HPDE6-E6E7 (cell line): ENCODE measurements at regions not wholly inside any gene's neighbourhood (a gene's known extent, or its start where the extent isn't known, plus 50 kb on each side); places are given as distances from the start of the nearest gene placed in this dataset.
"Not testable (repeated sequence)": the region's sequence is repeated elsewhere in the genome, so short reads cannot be mapped to it uniquely, and the experiment has no call there.

Experiments
- DNase-seq: peaks from one replicate; pipeline ENCODE4 v3.0.0; 2011; ENCODE audit warnings: missing footprints; ENCODE audit errors: extremely low spot score

DNA sequence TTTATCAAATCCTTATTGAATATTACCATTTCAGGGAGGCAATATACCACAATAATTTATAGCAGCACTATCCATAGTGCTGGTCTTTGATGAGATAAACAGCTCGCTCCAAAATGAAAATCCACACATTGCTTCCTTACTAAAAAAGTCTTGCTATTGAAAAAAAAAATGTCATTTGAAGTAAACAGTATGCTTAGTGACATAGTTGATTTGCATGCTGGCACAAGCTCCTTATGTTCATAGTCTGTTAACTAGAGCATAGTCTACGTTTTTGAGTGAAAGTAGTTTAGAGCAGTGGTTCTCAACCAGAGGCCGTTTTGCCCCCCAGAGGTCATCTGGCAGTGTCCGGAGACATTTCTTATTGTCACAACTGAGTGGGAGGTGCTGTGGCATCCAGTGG, 249.4 kb upstream of the PDZRN3 start:
- DNase-seq: no peak

DNA sequence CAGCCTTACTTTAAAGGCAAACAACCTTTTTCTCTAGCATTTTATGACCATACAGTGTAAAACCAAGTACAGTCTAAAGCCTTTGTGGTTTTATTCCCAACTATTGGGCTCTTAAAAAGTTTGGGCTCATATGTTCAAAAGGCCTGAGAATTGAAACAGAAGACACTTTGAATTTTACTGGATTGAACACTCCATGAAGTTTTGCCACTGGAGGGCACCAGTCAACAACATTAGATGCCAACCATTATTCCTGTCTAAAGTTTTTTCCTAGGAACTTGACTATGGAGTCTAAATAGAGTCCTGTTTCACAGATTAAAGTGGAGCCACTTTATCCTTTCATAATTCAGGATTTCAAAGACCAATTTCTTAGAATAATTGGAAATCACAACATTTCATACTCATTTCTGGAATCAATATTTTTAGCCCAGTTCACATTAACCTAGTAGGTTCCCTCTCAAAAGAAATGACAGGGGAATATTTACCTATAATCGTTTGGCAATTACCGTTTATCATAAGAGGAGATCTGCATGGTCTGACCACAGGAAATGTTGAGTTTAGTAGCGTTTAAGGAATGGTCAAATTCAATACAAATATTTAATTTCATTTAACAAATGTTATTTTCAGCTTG, 244.1 kb upstream of the PDZRN3 start:
- DNase-seq: peak; percentile 0

DNA sequence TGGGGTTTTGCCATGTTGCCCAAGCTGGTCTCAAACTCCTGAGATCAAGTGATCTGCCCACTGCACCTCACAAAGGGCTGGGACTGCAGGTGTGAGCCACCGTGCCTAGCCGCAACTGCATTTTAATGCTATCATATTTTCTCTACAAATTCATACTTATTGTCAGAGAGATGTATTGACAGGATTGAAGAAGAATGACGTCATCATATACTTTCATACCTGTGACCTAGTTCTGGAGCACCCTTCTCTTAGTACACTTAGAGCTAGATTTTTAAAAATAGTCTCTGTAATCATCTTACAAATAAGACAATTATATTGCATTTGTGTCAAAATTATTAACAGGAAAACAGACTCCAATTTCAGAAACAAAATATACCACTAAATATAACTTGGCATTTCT, 242.8 kb upstream of the PDZRN3 start:
- no peak for DNase-seq

DNA sequence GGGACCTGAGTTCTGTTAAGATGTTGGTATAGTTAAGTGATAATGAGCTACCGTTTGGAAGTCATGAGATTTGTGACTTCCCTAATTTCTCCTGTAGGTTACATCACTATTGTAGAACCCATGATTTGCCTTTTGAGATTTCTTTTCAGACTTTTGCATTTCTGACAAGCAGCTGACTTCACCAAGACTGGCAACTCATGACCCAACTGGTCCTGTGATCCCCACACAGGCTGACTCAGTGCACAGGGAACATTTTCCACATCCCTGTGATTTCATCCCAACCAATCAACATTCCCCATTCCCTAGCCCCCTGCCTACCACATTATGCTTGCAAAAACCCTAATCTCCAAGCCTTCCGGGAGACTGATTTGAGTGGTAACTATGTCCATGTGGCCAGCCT, 242.1 kb upstream of the PDZRN3 start:
- DNase-seq: no peak

DNA sequence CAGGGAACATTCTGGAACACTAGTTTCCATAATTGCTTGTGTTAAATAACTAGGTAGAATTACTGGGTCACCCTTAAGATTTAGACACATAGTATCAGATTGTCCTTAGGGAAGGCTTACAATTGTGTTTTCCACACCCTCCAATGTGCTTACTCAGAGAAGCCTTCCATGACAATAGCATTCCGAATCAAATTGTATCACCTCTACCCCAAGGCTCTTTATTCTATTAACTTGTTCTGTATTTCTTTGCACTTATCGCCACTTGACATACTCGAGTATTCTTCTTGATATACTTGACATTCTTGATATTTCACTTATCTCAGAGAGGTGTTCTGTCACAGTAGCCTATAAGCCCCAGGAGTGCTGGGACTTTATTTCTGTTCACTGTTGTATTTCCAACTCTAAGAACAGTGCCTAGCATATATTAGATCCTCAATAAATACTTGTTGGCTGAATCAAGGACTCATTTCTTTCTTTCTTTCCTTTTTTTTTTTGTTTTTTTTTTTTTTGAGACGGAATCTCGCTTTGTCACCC, 238.9 kb upstream of the PDZRN3 start:
- no peak for DNase-seq

DNA sequence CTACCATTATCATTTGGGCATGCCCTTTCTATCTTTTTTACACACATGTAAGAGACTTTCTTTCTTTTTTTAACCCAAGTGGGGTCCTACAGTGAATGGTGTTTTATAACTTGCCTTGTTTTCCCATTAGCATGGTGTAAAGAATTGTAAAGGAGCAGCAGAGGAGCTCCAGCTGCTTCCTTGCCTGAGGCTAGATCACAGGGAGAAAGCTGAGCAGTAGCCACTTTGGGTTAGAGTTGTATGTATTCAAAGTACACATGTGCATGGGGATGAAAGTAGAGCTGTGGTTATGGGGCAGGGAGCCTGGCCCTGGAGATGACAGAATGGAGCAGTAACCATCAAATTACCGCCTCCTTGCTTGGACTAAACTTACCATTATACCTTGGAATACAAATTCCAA, 231.1 kb upstream of the PDZRN3 start:
- DNase-seq: no peak

DNA sequence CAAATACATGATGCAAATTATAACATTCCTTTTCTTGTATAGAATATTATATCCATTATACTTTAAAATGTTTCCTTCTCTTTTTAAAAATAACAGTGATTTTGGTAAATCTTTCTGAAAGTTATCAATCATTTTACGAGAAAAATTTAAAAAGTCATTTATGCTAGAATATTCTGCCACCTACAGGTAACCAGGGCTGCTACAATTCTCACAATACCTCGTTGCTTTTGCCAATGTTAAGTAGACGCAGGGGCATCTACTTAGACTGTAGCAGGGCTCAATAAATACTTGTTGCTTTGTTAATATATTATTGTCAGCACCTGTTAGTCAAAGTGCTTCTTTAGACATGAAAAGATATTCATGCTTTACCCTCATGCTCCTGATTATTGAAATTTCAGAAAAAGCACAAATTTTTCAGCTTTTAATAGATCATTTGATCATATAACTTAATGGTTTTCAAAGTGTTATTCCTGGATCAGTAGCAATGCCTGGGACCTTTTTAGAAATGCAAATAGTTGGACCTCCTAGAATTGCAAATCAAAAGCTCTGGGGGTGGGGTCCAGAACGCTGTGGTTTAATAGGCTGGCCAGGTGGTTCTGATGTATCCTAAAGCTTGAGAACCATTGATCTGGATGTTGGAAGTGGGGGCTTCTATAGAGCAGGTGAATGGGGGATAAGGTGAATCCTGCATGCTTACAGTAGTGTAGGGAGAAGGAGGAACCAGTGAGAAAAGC, 223.6 kb upstream of the PDZRN3 start:
- DNase-seq: peak; percentile 2

DNA sequence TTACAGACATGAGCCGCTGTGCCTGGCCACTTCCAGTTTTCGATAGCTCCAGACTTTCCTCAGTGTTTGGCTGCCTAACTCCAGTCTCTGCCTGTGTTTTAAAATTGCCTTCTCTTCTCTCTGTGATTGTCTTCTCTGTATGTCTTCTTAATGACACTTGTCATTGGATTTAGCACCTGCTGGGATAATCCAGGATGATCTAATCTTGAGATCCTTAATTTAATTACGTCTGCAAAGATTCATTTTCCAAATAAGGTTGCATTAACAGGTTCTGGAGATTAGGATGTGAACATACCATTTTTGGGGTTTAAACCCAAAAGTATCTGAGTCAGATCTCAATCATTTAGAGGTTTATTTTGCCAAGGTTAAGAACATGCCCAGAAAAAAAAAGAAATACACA, 222.2 kb upstream of the PDZRN3 start:
- no peak for DNase-seq

DNA sequence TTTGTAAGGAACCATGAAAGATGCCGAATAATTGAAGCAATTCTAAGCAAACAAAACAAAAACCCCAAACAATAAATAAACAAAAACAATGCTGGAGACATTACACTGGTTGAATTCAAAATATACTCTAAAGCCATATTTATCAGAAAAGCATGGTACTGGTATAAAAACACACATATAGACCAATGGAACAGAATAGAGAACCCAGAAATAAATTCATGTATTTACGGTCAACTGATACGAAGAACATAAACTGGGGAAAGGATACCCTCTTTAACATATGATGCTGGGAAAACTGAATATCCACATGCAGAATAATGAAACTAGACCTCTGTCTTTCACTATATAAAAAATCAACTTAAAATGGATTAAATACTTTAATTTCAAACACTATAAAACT, 214.3 kb upstream of the PDZRN3 start:
- DNase-seq: no peak

DNA sequence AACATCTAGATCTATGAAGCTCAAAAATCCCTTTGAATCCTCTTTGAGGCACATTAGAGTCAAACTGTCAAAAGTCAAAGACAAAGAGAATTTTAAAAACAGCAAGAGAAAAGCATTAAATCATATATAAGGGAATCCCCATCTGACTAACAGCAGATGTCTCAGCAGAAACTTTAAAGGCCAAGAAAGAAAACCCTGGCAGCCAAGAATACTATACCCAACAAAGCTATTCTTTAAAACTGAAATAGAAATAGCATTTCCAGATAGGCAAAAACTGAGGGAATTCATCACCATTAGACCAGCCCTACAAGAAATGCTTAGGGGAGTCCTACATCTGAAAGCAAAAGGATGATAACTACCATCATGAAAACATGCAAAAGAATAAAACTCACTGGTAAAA, 211.2 kb upstream of the PDZRN3 start:
- DNase-seq: no peak

DNA sequence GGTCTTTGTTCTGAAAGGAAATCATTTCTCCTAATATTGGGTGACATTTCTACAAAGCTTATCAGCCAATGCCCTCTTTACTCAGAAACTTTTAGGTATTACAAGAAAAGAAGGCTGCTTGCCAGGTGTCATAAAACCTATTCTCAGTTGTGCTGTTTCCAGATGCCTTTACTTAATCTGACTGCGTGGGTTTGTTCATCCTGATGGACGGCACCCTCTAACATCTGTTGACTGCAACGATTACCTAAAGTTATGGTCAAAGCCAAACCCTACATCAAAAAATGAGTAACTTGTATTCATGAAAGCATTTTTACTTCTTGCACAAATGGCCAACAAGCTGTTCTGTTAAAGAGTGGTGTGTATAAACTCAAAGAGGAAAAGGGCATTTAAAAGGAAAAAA, 207.7 kb upstream of the PDZRN3 start:
- DNase-seq: no peak

DNA sequence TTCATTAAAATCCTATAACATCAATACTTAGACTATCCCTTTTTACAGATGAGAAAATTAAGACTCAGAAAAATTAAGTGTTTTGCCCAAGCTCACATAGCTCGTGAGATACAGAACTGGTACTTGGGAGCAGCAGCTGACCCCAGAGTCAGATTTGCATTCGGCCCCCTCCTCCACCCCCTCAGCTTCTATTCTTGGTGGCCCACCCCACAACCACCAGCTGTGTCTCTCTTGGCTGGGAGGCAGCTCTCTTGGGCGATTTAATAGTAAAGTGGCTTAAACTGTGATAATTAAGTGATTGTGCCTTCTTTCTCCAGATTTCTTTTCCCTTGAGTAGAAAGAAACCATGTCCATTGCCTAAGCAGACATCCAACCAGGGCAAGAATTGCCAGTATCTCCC, 203.6 kb upstream of the PDZRN3 start:
- no peak for DNase-seq

DNA sequence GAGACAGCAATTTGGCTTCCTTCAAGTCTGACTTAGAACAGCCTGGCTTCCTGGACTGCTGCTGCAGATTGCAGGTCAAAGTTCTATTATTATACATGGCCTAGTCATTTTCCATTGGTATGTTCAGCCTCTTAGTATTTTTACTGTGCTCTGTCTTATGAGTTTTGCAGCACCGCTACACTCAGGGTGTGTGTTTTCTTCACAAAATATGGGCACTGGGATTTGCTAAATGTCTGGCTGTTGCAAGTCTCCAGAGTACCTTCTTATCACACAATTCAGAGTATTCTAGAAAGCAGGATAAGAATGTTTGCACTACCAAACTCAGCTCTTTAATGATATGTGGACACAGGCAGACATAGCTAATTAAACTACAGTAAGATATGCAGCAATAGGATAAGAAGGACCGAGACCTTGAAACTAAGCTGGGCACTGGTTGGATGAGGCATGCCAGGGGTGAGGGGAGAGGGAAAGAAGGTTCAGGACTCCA, 203.0 kb upstream of the PDZRN3 start:
- no peak for DNase-seq

DNA sequence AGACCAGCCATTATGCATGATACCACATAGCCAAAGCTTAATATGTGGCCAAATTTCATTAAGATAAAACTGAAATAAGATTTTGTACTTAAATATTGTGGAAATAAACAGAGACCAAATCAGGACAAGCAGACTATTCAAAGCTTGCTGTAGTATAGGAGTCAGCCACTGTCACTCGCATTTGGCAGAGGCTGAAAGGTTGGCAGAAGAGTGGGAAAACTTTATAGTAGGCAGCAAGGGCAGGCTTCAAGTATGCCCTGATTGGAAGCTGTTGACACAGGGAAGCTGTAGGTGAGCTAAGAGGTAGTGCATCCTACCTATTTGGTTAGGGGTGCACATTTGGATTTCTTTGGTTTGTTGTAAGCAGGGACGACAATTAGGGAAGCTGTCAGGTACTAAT, 202.5 kb upstream of the PDZRN3 start:
- DNase-seq: no peak

DNA sequence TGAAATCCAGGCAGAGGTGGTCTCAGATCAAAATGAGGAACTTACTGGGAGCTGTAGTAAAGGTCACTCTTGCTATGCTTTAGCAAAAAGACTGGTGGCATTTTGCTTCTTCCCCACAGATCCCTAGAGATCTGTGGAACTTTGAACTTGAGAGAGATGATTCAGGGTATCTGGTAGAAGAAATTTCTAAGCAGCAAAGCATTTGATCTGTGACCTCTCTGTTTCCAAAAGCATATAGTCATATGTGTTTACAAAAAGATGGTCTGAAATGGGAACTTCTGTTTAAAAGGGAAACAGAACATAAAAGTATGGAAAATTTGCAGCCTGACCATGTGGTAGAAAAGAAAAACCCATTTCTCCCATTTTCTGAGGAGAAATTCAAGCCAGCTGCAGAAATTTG, 196.2 kb upstream of the PDZRN3 start:
- DNase-seq: not testable (repeated sequence)

DNA sequence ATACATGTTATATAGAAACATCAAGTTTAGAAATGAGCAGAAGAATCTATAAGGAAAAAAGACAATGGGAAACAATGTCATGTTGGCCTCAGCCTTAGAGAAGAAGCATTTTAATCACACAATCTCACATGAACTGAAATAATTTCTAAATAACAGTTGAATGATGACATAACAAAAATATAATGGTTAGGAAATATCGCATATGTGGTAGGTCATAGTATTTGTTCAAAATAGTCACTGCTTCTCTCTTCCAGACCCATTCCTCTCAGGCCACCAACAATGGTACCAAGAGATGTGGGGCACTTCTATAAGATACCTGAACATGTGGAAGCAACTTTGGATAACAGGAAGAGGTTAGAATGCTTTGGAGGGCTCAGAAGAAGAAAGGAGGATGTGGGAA, 195.7 kb upstream of the PDZRN3 start:
- no peak for DNase-seq

DNA sequence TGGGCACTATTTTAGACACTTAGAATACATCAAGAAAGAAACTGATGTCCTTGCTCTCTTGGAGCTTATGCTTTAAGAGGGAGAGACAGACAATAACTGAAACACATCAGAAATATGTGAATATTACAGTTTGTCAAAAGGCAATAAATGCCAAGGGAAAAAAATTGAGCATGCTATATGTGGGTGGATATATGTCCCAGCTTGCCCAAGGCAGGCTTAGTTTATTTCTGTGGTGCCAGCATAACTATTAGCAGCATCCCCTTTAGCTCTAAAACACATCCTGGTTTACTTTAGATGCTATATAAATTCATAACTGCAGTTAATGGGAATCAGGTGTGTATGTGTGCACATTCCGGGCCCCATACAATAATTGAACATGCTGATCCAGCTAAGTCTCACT, 191.2 kb upstream of the PDZRN3 start:
- no peak for DNase-seq

DNA sequence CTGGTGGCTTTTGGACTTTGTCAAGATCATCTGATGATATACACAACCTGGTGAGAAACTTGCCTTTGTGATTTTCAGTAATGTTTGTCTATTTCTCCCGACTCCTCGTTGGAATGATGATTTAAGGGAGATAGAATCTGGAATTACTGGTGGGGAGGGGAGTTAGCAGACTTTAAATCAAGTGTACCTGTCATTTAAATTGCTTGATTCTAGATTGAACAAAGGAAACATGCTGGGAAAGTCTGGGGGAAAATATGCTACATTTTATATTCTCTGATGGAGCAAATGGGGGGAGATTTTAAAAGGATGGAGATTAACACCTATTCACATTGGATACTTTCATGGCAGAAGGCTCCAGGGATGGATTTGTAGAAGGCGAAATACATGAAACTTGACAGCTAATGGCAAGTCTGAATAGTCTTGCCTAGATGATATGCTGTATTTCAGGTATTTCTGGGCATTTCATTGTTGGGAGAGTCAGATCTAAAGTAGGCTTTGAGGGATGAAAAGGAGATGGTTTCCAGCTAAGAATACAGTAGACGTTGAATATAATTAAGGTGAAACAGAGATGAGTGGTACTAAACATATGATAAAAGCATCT, 189.1 kb upstream of the PDZRN3 start:
- no peak for DNase-seq

DNA sequence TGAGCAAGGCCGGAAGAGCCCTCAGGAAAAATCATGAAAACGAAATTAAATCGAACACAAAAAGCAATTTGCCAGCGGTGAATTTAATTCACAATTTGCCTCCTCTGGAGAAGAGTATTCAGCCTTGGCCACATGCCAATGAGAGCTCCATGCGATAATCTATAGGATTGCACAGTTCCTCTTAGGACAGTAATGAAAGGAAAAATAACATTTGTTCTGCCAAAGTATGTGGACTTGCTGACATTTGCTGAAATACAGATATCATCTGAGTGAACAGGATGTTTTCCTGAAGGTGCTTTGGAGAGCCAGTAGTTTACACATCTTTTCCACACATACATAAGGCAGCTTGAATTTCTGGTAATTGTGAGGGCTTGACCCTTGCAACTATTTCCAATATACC, 188.6 kb upstream of the PDZRN3 start:
- no peak for DNase-seq

DNA sequence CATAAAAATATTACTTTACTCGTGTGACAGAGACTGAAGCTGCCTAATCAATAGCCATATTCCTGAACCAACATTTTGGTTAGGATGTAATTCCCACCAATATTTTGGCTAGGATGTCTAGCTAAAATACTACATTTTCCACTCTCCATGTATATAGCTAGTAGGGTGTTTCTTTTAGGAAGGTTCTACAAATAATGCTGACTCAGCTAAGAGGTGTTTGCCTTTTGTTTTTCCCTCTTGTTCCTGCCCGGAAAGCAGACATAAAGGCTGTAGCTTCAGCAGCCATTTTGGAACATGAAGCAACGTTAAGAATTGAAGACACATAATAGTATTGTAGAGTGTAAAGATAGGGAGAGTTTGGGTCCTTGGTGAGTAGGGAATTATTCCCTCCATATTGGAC, 187.3 kb upstream of the PDZRN3 start:
- DNase-seq: no peak

DNA sequence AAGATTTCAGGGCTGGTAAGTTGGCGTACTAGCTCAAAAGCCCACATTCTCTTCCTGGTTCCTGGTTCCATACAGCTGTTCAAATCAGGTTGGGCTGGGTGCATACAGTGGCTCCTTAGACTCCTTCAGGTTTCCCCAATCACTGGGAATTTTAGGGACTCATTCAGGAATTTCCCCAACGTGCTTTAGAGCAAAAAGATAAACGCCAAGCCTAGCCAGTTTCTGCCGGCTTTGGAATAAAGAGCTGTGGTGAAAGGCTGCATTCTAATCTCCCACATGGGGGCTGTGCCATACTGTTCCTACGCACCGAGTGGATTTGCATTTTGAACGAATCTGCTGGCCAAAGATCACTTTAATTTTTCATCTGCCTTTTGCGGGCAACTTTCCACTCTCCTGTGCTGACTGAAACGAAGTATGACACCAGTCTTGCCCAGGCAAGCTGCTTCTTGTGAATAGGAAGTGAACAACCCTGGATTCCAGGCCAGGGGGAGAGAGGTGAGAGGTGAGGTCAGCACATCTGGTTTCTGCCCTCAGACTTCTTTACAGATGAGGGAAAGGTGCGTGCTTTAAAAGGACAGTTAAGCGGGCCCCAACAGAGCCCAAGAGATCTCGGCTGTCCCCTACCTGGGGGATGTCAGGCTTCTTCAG, 184.2 kb upstream of the PDZRN3 start:
- DNase-seq: peak; percentile 12

DNA sequence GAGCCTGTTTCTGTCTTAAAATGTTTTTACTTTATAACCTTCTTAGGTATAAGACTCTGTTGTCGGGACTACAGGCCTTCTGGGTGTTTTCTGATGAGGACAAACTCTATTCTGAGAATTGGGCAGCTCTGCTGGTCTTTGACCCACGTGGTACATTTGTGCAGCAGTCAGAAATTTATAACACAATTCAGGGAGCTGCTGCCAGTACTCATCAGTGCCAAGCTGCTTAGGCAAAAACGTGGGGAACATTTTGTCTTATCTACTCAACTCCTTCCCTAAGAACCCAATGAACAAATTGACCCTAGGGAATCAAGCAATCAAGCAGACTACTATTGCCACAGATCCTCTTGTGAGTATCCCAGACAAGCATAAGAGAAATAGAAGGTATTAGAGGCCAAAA, 180.7 kb upstream of the PDZRN3 start:
- DNase-seq: no peak

DNA sequence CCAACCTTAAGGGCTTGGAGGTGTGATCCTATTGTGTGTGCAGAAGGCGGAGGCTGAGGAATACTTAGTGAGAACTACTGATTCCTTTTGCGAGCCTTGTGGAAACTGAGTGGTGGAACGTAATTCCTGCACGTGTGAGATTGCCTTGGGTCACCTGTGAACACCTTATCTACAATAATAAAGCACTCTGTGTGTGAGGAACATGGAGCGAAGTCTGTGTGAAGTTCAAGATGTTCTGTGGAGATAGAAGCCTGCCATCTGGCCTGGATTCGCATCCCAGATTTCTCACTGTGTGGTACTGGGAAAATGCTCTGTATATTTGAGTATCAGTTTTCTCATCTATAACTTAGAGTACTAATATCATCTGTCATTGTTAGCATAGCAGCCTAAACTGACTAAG, 179.5 kb upstream of the PDZRN3 start:
- DNase-seq: no peak
